ACHN (cell line): ENCODE measurements at regions not wholly inside any gene's neighbourhood (a gene's known extent, or its start where the extent isn't known, plus 50 kb on each side); places are given as distances from the start of the nearest gene placed in this dataset.

Experiments
- DNase-seq: peaks from one replicate; pipeline ENCODE4 v3.0.0-alpha.2; 2015
- in situ Hi-C: cut with HindIII; loops from 2 replicates; pipeline ENCODE4 v1.10.0; 2017; ENCODE audit warnings: low sequenced_read_pairs, low pct_ligation_motif_present, low pct_unique_long_range_greater_than_20kb

- no peak for DNase-seq
- in situ Hi-C loops = no loop called here
These were observed 91.1 kb upstream of the ALDH1A3 start for GRCh38 chr15:100788418-100789105.

- DNase-seq = no peak
- in situ Hi-C loops = no loop called here
These were observed 88.8 kb upstream of the ALDH1A3 start for GRCh38 chr15:100790786-100791265.

GRCh38 chr15:100794008-100794407 lies 85.6 kb upstream of the ALDH1A3 start:
- no peak for DNase-seq
- in situ Hi-C loops = no loop called here

- DNase-seq = no peak
- in situ Hi-C loops = no loop called here
These were observed 78.3 kb upstream of the ALDH1A3 start for GRCh38 chr15:100801256-100801900.

- no peak for DNase-seq
- in situ Hi-C loops = no loop called here
These were observed 77.0 kb upstream of the ALDH1A3 start for GRCh38 chr15:100802421-100803170.

GRCh38 chr15:100803171-100803440 lies 76.5 kb upstream of the ALDH1A3 start:
- in situ Hi-C loops = no loop called here
- DNase-seq = no peak

GRCh38 chr15:100806157-100806556 lies 73.5 kb upstream of the ALDH1A3 start:
- in situ Hi-C loops = no loop called here
- no peak for DNase-seq

GRCh38 chr15:100807028-100807427 lies 72.6 kb upstream of the ALDH1A3 start:
- DNase-seq = no peak
- in situ Hi-C loops = no loop called here

GRCh38 chr15:100808691-100809090 lies 70.9 kb upstream of the ALDH1A3 start:
- in situ Hi-C loops = no loop called here
- no peak for DNase-seq

- no peak for DNase-seq
- in situ Hi-C loops = no loop called here
These were observed 70.5 kb upstream of the ALDH1A3 start for GRCh38 chr15:100809151-100809550.

GRCh38 chr15:100809587-100809986 lies 70.0 kb upstream of the ALDH1A3 start:
- no peak for DNase-seq
- in situ Hi-C loops = no loop called here

GRCh38 chr15:100810229-100810628 lies 69.4 kb upstream of the ALDH1A3 start:
- no peak for DNase-seq
- in situ Hi-C loops = no loop called here

- in situ Hi-C loops = no loop called here
- DNase-seq = no peak
These were observed 68.8 kb upstream of the ALDH1A3 start for GRCh38 chr15:100810831-100811230.

GRCh38 chr15:100812802-100813201 lies 66.8 kb upstream of the ALDH1A3 start:
- in situ Hi-C loops = no loop called here
- no peak for DNase-seq

- in situ Hi-C loops = no loop called here
- no peak for DNase-seq
These were observed 60.7 kb upstream of the ALDH1A3 start for GRCh38 chr15:100818927-100819326.

GRCh38 chr15:100820528-100820927 lies 59.1 kb upstream of the ALDH1A3 start:
- in situ Hi-C loops = no loop called here
- DNase-seq = no peak

- in situ Hi-C loops = no loop called here
- no peak for DNase-seq
These were observed 58.3 kb upstream of the ALDH1A3 start for GRCh38 chr15:100821327-100821726.

GRCh38 chr15:100824211-100824610 lies 55.4 kb upstream of the ALDH1A3 start:
- DNase-seq = no peak
- in situ Hi-C loops = no loop called here

- in situ Hi-C loops = no loop called here
- no peak for DNase-seq
These were observed 50.2 kb upstream of the ALDH1A3 start for GRCh38 chr15:100829457-100829856.
